Fibroblast of lung (primary cell): ENCODE measurements at regions not wholly inside any gene's neighbourhood (a gene's known extent, or its start where the extent isn't known, plus 50 kb on each side); places are given as distances from the start of the nearest gene placed in this dataset.

Experiments
- DNase-seq, 2 donors: peaks; one replicate each; pipeline versions ENCODE4 v3.0.0 to v3.0.0-alpha.2; 2010; ENCODE audit warnings: low read depth in 2 of 2
- H2AFZ ChIP-seq: 2 replicates; pipeline ENCODE4 v1.5.1; 2012; ENCODE audit warnings: low read length, control low read depth, inconsistent platforms
- H3K27ac ChIP-seq: 2 replicates; pipeline ENCODE4 v1.5.1; 2011; ENCODE audit warnings: low read length, control low read depth; ENCODE audit not compliant: insufficient read depth
- H3K27me3 ChIP-seq: 2 replicates; pipeline ENCODE4 v1.5.1; 2011; ENCODE audit warnings: mild to moderate bottlenecking, low read length; ENCODE audit not compliant: control insufficient read depth, insufficient read depth
- H3K36me3 ChIP-seq: 2 replicates; pipeline ENCODE4 v1.5.1; 2011; ENCODE audit warnings: low read length; ENCODE audit not compliant: control insufficient read depth, insufficient read depth
- H3K4me1 ChIP-seq: 2 replicates; pipeline ENCODE4 v1.5.1; 2011; ENCODE audit warnings: low read length; ENCODE audit not compliant: control insufficient read depth, insufficient read depth; ENCODE audit errors: extremely low read depth
- H3K4me2 ChIP-seq: 2 replicates; pipeline ENCODE4 v1.5.1; 2011; ENCODE audit warnings: low read length, control low read depth; ENCODE audit not compliant: insufficient read depth; ENCODE audit errors: extremely low read depth
- H3K4me3 ChIP-seq, 4 experiments: fragments of 200-600 bp in 1 of 4; sonication (generic) in 1 of 4; replicated peaks in 1 of 4; 2 replicates each; pipeline ENCODE4 v1.5.1; 2011 to 2016; ENCODE audit warnings: low read length in 4 of 4, low read depth in 3 of 4, mild to moderate bottlenecking in 3 of 4, control low read depth in 2 of 4, inconsistent platforms in 1 of 4, mixed read lengths in 1 of 4; ENCODE audit not compliant: insufficient read depth in 1 of 4; ENCODE audit errors: control extremely low read depth in 1 of 4
- H3K79me2 ChIP-seq: 2 replicates; pipeline ENCODE4 v1.5.1; 2012; ENCODE audit warnings: mild to moderate bottlenecking, low read length, inconsistent platforms; ENCODE audit not compliant: control insufficient read depth, insufficient read depth
- H3K9ac ChIP-seq: 2 replicates; pipeline ENCODE4 v1.5.1; 2011; ENCODE audit warnings: mild to moderate bottlenecking, low read length, control low read depth; ENCODE audit not compliant: insufficient read depth
- H3K9me3 ChIP-seq: 2 replicates; pipeline ENCODE4 v1.5.1; 2012; ENCODE audit warnings: low read depth, low read length; ENCODE audit not compliant: control insufficient read depth, insufficient read depth
- H4K20me1 ChIP-seq: 2 replicates; pipeline ENCODE4 v1.5.1; 2011; ENCODE audit warnings: low read length; ENCODE audit not compliant: control insufficient read depth, insufficient read depth; ENCODE audit errors: extremely low read depth
- CTCF ChIP-seq, 2 donors: IDR thresholded peaks in 1 of 2; conservative IDR thresholded peaks in 1 of 2; 1 replicate in 1 of 2; 2 replicates in 1 of 2; pipeline ENCODE4 v1.5.1; 2011 to 2012; ENCODE audit warnings: low read length in 2 of 2, control low read depth in 1 of 2, inconsistent platforms in 1 of 2, low read depth in 1 of 2, mild to moderate bottlenecking in 1 of 2
- EZH2 ChIP-seq: IDR thresholded peaks from 2 replicates; pipeline ENCODE4 v1.5.1; 2012; ENCODE audit warnings: low read length, control low read depth, mild to moderate bottlenecking; ENCODE audit errors: missing control alignments

- H3K4me1 ChIP-seq: no peaks in the 10 kb centered on the region
- H3K79me2 ChIP-seq: no peaks in the 10 kb centered on the region
- H3K27me3 ChIP-seq: no peaks in the 10 kb centered on the region
- no peak overlapping the region for H3K4me3 ChIP-seq
- no peak for DNase-seq
- no peak overlapping the region for H3K4me2 ChIP-seq
- TF ChIP-seq EZH2 (no peak), CTCF (conservative IDR thresholded peaks at IDR 0.05 in 1 of 2, IDR thresholded peaks at IDR 0.05 in 1 of 2; ENCODE audit: low read depth in 1 of 2, low read length in 2 of 2) (no peak)
- H3K9ac ChIP-seq: no peak overlapping the region
- H3K36me3 ChIP-seq: no peaks in the 10 kb centered on the region
- H4K20me1 ChIP-seq: no peaks in the 10 kb centered on the region
- no peaks in the 10 kb centered on the region for H3K9me3 ChIP-seq
- H2AFZ ChIP-seq: no peak overlapping the region
- no peak overlapping the region for H3K27ac ChIP-seq
Observed at GRCh38 chr1:68994096-68994495, 497.2 kb upstream of the DEPDC1 start.

- no peaks in the 10 kb centered on the region for H3K79me2 ChIP-seq
- no peak overlapping the region for H3K4me2 ChIP-seq
- no peak overlapping the region for H3K9ac ChIP-seq
- no peaks in the 10 kb centered on the region for H3K27me3 ChIP-seq
- H3K4me1 ChIP-seq: no peaks in the 10 kb centered on the region
- DNase-seq: no peak
- no peak overlapping the region for H3K4me3 ChIP-seq
- TF ChIP-seq CTCF (conservative IDR thresholded peaks at IDR 0.05 in 1 of 2, IDR thresholded peaks at IDR 0.05 in 1 of 2; ENCODE audit: low read depth in 1 of 2, low read length in 2 of 2): no peak
- TF ChIP-seq EZH2: no peak
- H4K20me1 ChIP-seq: no peaks in the 10 kb centered on the region
- H2AFZ ChIP-seq: no peak overlapping the region
- no peaks in the 10 kb centered on the region for H3K36me3 ChIP-seq
- H3K9me3 ChIP-seq: no peaks in the 10 kb centered on the region
- H3K27ac ChIP-seq: no peak overlapping the region
Observed at GRCh38 chr1:69016468-69016867, 519.6 kb upstream of the DEPDC1 start.

- H2AFZ ChIP-seq: no peak overlapping the region
- DNase-seq: no peak
- H3K4me2 ChIP-seq: no peak overlapping the region
- no peaks in the 10 kb centered on the region for H3K9me3 ChIP-seq
- TF ChIP-seq CTCF (conservative IDR thresholded peaks at IDR 0.05 in 1 of 2, IDR thresholded peaks at IDR 0.05 in 1 of 2; ENCODE audit: low read depth in 1 of 2, low read length in 2 of 2) (no peak), EZH2 (no peak)
- no peaks in the 10 kb centered on the region for H3K79me2 ChIP-seq
- no peaks in the 10 kb centered on the region for H3K27me3 ChIP-seq
- no peaks in the 10 kb centered on the region for H3K4me1 ChIP-seq
- H3K9ac ChIP-seq: no peak overlapping the region
- no peaks in the 10 kb centered on the region for H4K20me1 ChIP-seq
- H3K36me3 ChIP-seq: no peaks in the 10 kb centered on the region
- H3K4me3 ChIP-seq: no peak overlapping the region
- H3K27ac ChIP-seq: no peak overlapping the region
Observed at GRCh38 chr1:69029649-69030048, 532.8 kb upstream of the DEPDC1 start.
